K562 (cell line): ENCODE measurements at regions not wholly inside any gene's neighbourhood (a gene's known extent, or its start where the extent isn't known, plus 50 kb on each side); places are given as distances from the start of the nearest gene placed in this dataset.

Experiments
- ATAC-seq: fragments of 200-7000 bp; cut with Tn5 transposase; 3 replicates; pipeline ENCODE4 v1.9.1; 2020; ENCODE audit warnings: moderate library complexity
- BruUV-seq: library from RNA; stranded (reverse); fragments of 400-500 nt; replicated peaks from 2 replicates; lab custom pipeline; 2021; lab: Mats Ljungman, UMichigan
- CTCF ChIA-PET: fragments of 300-600 bp; formaldehyde crosslinking; extraction: SDS; loops from one replicate; lab custom pipeline; 2021; ENCODE audit warnings: low intra/inter-chr PET ratio; lab: Yijun Ruan, JAX
- POLR2A ChIA-PET: fragments of 300-600, 350-650 bp; sonication (Branson Sonifier 250); formaldehyde crosslinking; extraction: SDS; loops from one replicate; lab custom pipeline; 2021; ENCODE audit warnings: antibody characterized with exemption, inconsistent platforms; lab: Yijun Ruan, JAX
- DNase-seq, 4 experiments: peaks; one replicate each; pipeline versions ENCODE4 v3.0.0 to v3.0.0-alpha.2; 2011 to 2018; ENCODE audit warnings: low spot score in 3 of 4, mixed read lengths in 3 of 4; ENCODE audit errors: extremely low read depth in 1 of 4
- FAIRE-seq: peaks from 2 replicates; lab custom pipeline; 2011; peaks lifted over from hg19 to GRCh38; lab: Jason Lieb, UNC
- H2AFZ ChIP-seq: 2 replicates; pipeline ENCODE4 v1.6.0; 2011; ENCODE audit warnings: low read depth, low read length, control low read depth, inconsistent platforms
- H3K27ac ChIP-seq: fragments of 200-600 bp; 3 replicates; pipeline ENCODE4 v1.8.0; 2011; ENCODE audit warnings: low read depth, mild to moderate bottlenecking, control low read depth, inconsistent platforms, low read length, moderate library complexity, mixed read lengths; ENCODE audit errors: extremely low read depth
- H3K27me3 ChIP-seq, 2 experiments: fragments of 300-600 bp in 1 of 2; 2 replicates in 1 of 2; 3 replicates in 1 of 2; pipeline versions ENCODE4 v1.6.0 to v1.8.0; 2011; ENCODE audit warnings: inconsistent platforms in 2 of 2, low read length in 2 of 2, mild to moderate bottlenecking in 1 of 2, mixed read lengths in 1 of 2, moderate library complexity in 1 of 2; ENCODE audit not compliant: control insufficient read depth in 2 of 2, insufficient read depth in 2 of 2
- H3K36me3 ChIP-seq: fragments of 300-600 bp; 3 replicates; pipeline ENCODE4 v1.8.0; 2011; ENCODE audit warnings: mild to moderate bottlenecking, low read length, inconsistent platforms; ENCODE audit not compliant: control insufficient read depth, insufficient read depth
- H3K4me1 ChIP-seq, 2 experiments: fragments of 200-600 bp in 1 of 2; replicated peaks in 1 of 2; 2 replicates in 1 of 2; 3 replicates in 1 of 2; pipeline versions ENCODE4 v1.5.1 to v1.8.0; 2011; ENCODE audit warnings: inconsistent platforms in 2 of 2, low read length in 2 of 2, mild to moderate bottlenecking in 1 of 2, mixed read lengths in 1 of 2, moderate library complexity in 1 of 2; ENCODE audit not compliant: control insufficient read depth in 2 of 2, insufficient read depth in 2 of 2
- H3K4me2 ChIP-seq: 2 replicates; pipeline ENCODE4 v1.6.1; 2011; ENCODE audit warnings: low read length, control low read depth, inconsistent platforms, mixed read lengths; ENCODE audit not compliant: insufficient read depth
- H3K4me3 ChIP-seq: fragments of 200-600 bp; sonication (generic), shearing (Covaris generic); 2 replicates; pipeline ENCODE4 v1.5.1; 2016; ENCODE audit warnings: control low read depth, inconsistent platforms
- H3K79me2 ChIP-seq: fragments of 200-600 bp; 3 replicates; pipeline ENCODE4 v1.8.0; 2011; ENCODE audit warnings: low read length, inconsistent platforms; ENCODE audit not compliant: control insufficient read depth, insufficient read depth
- H3K9ac ChIP-seq, 2 experiments: 2 replicates each; pipeline versions ENCODE4 v1.6.0 to v1.6.1; 2011; ENCODE audit warnings: low read depth in 2 of 2, low read length in 2 of 2, control low read depth in 1 of 2, inconsistent platforms in 1 of 2, mild to moderate bottlenecking in 1 of 2, mixed read lengths in 1 of 2; ENCODE audit not compliant: insufficient read depth in 1 of 2
- H3K9me1 ChIP-seq: one replicate; pipeline ENCODE4 v1.6.0; 2011; ENCODE audit warnings: inconsistent platforms, mild to moderate bottlenecking, low read length, moderate library complexity; ENCODE audit not compliant: control insufficient read depth, insufficient read depth
- H3K9me3 ChIP-seq: replicated peaks from 2 replicates; pipeline ENCODE4 v1.5.1; 2011; ENCODE audit warnings: low read depth, low read length, inconsistent platforms; ENCODE audit not compliant: control insufficient read depth, insufficient read depth
- H4K20me1 ChIP-seq: replicated peaks from 2 replicates; pipeline ENCODE4 v1.6.1; 2011; ENCODE audit warnings: low read length, inconsistent platforms, mixed read lengths; ENCODE audit not compliant: control insufficient read depth, insufficient read depth
- ARID1B ChIP-seq: fragments of 450-650 bp; IDR thresholded peaks from 2 replicates; pipeline ENCODE4 v1.6.1; 2016; ENCODE audit warnings: antibody characterized with exemption, mild to moderate bottlenecking, inconsistent platforms
- CHD1 ChIP-seq: fragments of 200-600 bp; sonication (generic); IDR thresholded peaks from one replicate; pipeline ENCODE4 v1.6.1; 2012; ENCODE audit warnings: mild to moderate bottlenecking, moderate library complexity, low read length, inconsistent platforms
- GATAD2B ChIP-seq: fragments of 450-650 bp; IDR thresholded peaks from 2 replicates; pipeline ENCODE4 v1.6.1; 2017; ENCODE audit warnings: mild to moderate bottlenecking, borderline replicate concordance
- HCFC1 ChIP-seq: IDR thresholded peaks from 2 replicates; pipeline ENCODE4 v1.6.1; 2012; ENCODE audit warnings: low read depth, low read length, improper control_type of control experiment
- MEF2A ChIP-seq: IDR thresholded peaks from 2 replicates; pipeline ENCODE4 v1.6.1; 2011; ENCODE audit warnings: low read depth, mild to moderate bottlenecking, low read length, moderate library complexity; ENCODE audit not compliant: control insufficient read depth
- NFE2 ChIP-seq: IDR thresholded peaks from 2 replicates; pipeline ENCODE4 v1.6.1; 2014; ENCODE audit warnings: antibody characterized with exemption, low read depth
- RAD51 ChIP-seq: fragments of 450-650 bp; IDR thresholded peaks from 2 replicates; pipeline ENCODE4 v1.7.1; 2016; ENCODE audit warnings: low read depth, mild to moderate bottlenecking, borderline replicate concordance
- SMAD2 ChIP-seq: fragments of 150-350 bp; IDR thresholded peaks from 2 replicates; pipeline ENCODE4 v1.6.1; 2014; ENCODE audit warnings: low read depth, mild to moderate bottlenecking, low read length
- XRCC4 ChIP-seq: IDR thresholded peaks from one replicate; pipeline ENCODE4 v1.6.1; 2011; ENCODE audit not compliant: insufficient read depth, insufficient read length; ENCODE audit errors: extremely low read depth
- ZFP1 ChIP-seq: fragments of 450-650 bp; formaldehyde crosslinking; IDR thresholded peaks from 2 replicates; pipeline ENCODE4 v1.4.0; 2020; ENCODE audit warnings: mild to moderate bottlenecking, mixed read lengths
- ZNF263 ChIP-seq: sonication (generic); formaldehyde crosslinking; IDR thresholded peaks from 2 replicates; pipeline ENCODE4 v1.8.0; 2022; ENCODE audit warnings: mild to moderate bottlenecking, missing genetic modification reagents, borderline replicate concordance
- ZNF274 ChIP-seq: IDR thresholded peaks from 2 replicates; pipeline ENCODE4 v1.6.1; 2011; ENCODE audit warnings: low read depth, mild to moderate bottlenecking, low read length, moderate library complexity, borderline replicate concordance
- ZNF717 ChIP-seq: fragments of 250-450 bp; sonication (Bioruptor Pico); IDR thresholded peaks from 2 replicates; pipeline ENCODE4 v1.5.0; 2021
- ZZZ3 ChIP-seq: fragments of 450-650 bp; IDR thresholded peaks from 2 replicates; pipeline ENCODE4 v1.6.1; 2016; ENCODE audit warnings: antibody characterized with exemption, mild to moderate bottlenecking, moderate library complexity
- WGBS: fragments of 100-300 bp; shearing (Covaris generic); methylation state at CpG from one replicate; pipeline ENCODE4 v1.1.6; 2016; ENCODE audit warnings: low coverage, mixed read lengths; ENCODE audit not compliant: insufficient coverage; ENCODE audit errors: missing lambda C conversion rate; 5-methylcytosine and 5-hydroxymethylcytosine counted together
- in situ Hi-C: fragments of 300-500 bp; cut with MboI; formaldehyde crosslinking; loops from 4 replicates; pipeline ENCODE4 v1.15.0; 2018; ENCODE audit warnings: inconsistent platforms, mixed read lengths
- intact Hi-C: fragments of 100-400 bp; cut with micrococcal nuclease; formaldehyde crosslinking; loops from 2 replicates; pipeline ENCODE4 v1.14.2; 2022
- TF ChIP-seq, protein P1 (sequence below): fragments of 450-650 bp; IDR thresholded peaks from 2 replicates; pipeline ENCODE4 v1.6.1; 2016
- TF ChIP-seq, protein P2 (sequence below): fragments of 450-650 bp; IDR thresholded peaks from 2 replicates; pipeline ENCODE4 v1.6.1; 2016; ENCODE audit warnings: antibody characterized with exemption
- TF ChIP-seq, protein P3 (sequence below): fragments of 450-650 bp; formaldehyde crosslinking; IDR thresholded peaks from 2 replicates; pipeline ENCODE4 v1.4.0; 2020; ENCODE audit warnings: mild to moderate bottlenecking, moderate library complexity

DNA sequence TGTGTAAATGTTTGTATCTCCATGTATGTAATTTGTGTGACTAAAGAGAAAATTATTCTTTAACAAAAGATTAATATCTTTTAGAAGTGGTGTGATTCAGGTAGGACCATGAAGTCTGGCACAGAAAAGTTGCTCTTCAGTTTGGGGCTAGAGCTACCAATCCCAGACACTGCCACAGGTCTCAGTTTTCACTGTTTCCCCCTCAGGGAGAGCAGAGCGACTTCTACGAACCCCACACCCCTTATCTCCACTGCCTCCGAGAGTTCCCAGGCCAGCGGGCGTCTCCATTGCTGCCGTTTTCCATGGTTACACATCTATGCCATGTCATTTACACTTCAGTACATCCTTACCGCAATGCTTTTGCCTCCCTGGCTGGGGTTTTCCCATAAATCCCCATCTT is 93.0 kb upstream of the SMYD2 start:
- H3K4me2 ChIP-seq, result no peak overlapping the region
- WGBS, result 0% methylated on average over 7 of the region's 7 CpGs
- in situ Hi-C loops, result no loop called here

More for the DNA sequence above, 93.0 kb upstream of the SMYD2 start:
- BruUV-seq, result no TSS peak
- no peak overlapping the region for H3K27ac ChIP-seq
- no peaks in the 10 kb centered on the region for H3K79me2 ChIP-seq
- peak; percentile 32; the same call in 2 of the 3 replicates for ATAC-seq
- H3K4me1 ChIP-seq, result peaks cover 0 to 5% of the 10 kb centered on the region in 2 experiments; a peak in 1 of 5 replicates
- H3K9ac ChIP-seq, result no peak overlapping the region
- TF ChIP-seq, protein P1, sequence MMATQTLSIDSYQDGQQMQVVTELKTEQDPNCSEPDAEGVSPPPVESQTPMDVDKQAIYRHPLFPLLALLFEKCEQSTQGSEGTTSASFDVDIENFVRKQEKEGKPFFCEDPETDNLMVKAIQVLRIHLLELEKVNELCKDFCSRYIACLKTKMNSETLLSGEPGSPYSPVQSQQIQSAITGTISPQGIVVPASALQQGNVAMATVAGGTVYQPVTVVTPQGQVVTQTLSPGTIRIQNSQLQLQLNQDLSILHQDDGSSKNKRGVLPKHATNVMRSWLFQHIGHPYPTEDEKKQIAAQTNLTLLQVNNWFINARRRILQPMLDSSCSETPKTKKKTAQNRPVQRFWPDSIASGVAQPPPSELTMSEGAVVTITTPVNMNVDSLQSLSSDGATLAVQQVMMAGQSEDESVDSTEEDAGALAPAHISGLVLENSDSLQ, result no peak
- TF ChIP-seq HCFC1 (no peak), ZNF274 (no peak), ZNF263 (CRISPR knock-in tag) (no peak), MEF2A (no peak), ZZZ3 (no peak), XRCC4 (no peak), SMAD2 (no peak), RAD51 (no peak), CHD1 (no peak), GATAD2B (no peak), NFE2 (no peak), ZNF717 (CRISPR knock-in tag) (no peak), ARID1B (no peak), ZFP1 (CRISPR knock-in tag) (no peak)
- TF ChIP-seq, protein P2, sequence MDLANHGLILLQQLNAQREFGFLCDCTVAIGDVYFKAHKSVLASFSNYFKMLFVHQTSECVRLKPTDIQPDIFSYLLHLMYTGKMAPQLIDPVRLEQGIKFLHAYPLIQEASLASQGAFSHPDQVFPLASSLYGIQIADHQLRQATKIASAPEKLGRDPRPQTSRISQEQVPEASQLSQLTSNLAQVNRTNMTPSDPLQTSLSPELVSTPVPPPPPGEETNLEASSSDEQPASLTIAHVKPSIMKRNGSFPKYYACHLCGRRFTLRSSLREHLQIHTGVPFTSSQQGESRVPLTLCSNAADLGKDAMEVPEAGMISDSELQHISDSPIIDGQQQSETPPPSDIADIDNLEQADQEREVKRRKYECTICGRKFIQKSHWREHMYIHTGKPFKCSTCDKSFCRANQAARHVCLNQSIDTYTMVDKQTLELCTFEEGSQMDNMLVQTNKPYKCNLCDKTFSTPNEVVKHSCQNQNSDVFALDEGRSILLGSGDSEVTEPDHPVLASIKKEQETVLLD, result no peak
- TF ChIP-seq, protein P3, sequence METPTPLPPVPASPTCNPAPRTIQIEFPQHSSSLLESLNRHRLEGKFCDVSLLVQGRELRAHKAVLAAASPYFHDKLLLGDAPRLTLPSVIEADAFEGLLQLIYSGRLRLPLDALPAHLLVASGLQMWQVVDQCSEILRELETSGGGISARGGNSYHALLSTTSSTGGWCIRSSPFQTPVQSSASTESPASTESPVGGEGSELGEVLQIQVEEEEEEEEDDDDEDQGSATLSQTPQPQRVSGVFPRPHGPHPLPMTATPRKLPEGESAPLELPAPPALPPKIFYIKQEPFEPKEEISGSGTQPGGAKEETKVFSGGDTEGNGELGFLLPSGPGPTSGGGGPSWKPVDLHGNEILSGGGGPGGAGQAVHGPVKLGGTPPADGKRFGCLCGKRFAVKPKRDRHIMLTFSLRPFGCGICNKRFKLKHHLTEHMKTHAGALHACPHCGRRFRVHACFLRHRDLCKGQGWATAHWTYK (CRISPR knock-in tag), result no peak
- H4K20me1 ChIP-seq, result no peaks in the 10 kb centered on the region
- intact Hi-C loops, result no loop called here
- no peak for DNase-seq
- ChIA-PET CTCF (no interaction called here), POLR2A (interaction anchor here (0.6 kb wide), 1 partner anchor 186 kb away, joined by 3 read pairs; no protein-coding TSS in a partner anchor)
- no peaks in the 10 kb centered on the region for H3K36me3 ChIP-seq
- no peak overlapping the region for H2AFZ ChIP-seq
- H3K9me3 ChIP-seq, result no peaks in the 10 kb centered on the region
- H3K9me1 ChIP-seq, result no peaks in the 10 kb centered on the region
- FAIRE-seq, result no peak
- no peak overlapping the region for H3K4me3 ChIP-seq
- H3K27me3 ChIP-seq, result peaks cover 19 to 28% of the 10 kb centered on the region in 2 experiments; a peak in 4 of 5 replicates
